HG03520 (cell line): ENCODE measurements at regions not wholly inside any gene's neighbourhood (a gene's known extent, or its start where the extent isn't known, plus 50 kb on each side); places are given as distances from the start of the nearest gene placed in this dataset.
"Not testable (repeated sequence)": the region's sequence is repeated elsewhere in the genome, so short reads cannot be mapped to it uniquely, and the experiment has no call there.

ENCODE experiments used
- ATAC-seq: cut with Tn5 transposase; IDR thresholded peaks from one replicate; pipeline ENCODE4 v1.9.1; 2021; ENCODE audit warnings: mild to moderate bottlenecking, moderate library complexity; ENCODE audit not compliant: unreplicated experiment

DNA sequence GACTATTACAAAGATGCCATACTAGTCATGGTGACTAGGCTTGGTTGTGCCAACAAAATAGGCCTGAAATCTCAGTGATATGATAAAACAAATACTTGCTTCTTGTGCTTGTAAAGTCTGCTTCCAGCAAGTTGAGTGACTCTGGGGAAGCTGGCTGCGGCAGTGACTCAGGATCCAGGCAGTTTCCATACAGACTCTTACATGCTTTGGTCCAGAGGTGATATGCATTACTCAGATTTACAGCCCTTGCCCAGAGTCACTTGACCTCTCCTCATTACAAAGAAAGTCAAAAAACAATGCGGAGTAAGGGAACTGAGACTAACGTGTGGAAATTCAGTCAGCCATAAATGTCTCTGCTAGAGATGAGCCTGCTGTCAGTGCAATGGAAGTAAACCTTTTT lies 387.5 kb downstream of the KCNA4 start:
- ATAC-seq = no peak

DNA sequence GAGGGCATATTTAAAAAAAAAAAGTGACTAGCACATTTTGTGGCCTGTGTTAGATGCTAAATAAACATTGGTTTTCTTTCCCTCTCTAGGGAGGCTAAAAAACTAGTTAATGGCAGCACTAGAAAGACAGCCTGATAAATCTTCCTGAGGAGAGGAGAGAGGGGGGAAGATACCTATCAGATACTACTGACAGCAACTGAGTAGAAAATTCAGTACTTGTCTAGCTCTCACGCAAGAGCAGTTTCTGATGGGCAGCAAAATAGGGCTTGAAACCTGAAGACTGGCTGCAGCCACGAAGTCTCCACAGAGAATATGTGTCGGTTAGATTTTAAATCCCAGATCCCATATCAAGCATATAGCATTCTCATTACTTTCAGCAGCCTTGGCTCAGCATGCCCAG lies 388.2 kb downstream of the KCNA4 start:
- no peak for ATAC-seq

DNA sequence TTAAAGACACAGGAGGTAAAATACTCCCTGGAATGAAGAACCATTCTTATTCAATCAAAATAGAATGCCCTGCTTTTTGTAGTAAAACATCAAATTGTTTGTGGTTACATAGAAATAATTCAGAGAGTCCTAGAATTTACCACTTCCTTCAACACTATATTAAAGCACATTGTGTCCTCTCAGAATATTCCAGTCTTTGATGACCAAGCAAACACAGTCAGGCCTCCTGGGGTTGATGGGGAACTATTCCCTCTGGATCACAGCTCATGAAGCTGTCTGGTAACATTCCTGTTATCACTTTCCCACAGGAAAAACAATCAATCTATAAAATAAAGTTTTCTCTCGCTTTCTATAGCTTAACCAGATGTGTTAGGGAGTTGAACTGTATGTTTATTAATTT lies 389.3 kb downstream of the KCNA4 start:
- ATAC-seq = no peak

DNA sequence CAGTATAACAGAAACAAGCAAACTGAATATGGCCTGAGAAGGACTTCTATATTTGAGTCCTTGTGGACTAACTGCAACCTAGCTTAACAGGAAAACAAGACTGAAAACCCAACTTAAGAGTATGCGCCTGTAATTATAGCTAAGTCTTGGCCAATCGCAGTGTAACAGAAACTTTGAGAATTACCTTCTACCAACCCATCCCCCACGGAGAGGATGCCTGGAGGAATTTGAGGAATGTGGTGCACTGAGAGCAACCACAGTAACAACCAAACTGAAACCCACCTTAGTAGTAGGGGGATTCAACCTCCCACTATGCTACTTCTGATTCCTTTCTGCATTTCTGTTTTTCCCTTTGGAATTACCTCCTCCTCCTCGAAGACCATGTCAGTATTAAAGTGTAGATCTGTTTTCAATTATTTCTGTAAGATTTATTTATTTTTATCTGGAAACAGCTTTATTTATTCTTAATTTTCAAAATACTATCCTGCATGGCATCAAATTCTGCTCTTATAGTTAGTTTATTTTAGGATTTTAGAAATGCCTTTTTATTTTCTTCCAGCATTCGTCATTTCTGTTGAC lies 393.6 kb downstream of the KCNA4 start:
- no peak for ATAC-seq

DNA sequence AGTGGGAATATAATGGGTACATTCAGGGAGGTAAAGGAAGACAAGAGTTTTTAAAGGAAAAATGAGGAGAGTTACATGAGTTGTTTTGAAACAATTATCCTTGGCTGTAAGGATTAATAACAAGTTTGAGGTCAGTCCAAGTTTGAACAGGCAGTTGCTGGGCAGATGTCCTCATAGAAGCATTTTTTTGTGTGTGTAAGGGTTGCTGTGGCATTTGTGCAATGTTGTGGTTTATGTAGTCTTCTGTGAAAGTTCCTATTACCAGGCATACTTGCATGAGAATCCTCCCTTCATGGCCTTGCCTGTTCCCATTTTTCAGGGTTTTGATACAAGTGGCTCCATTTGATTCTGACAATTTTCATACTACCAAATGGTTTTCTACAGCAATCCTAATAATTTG lies 400.2 kb downstream of the KCNA4 start:
- no peak for ATAC-seq

DNA sequence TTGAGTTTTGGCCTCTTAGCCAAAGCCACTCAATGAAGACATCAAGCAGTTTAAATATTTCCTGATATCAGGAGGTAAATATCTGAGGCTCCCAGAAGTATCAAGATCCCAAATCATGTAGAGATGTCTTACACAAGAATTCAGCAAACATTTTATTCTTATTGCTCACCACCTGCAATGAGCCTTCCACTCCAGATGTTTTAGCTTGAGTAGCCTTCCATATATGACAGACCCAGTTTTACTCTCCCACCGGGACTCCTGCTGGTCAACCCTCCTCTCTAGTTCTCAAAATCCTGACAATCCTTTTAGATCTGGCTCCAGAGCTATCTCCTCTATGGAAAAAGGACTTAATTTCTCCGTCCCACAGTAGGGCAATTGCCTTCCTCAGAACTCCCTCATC lies 404.4 kb downstream of the KCNA4 start:
- no peak for ATAC-seq

DNA sequence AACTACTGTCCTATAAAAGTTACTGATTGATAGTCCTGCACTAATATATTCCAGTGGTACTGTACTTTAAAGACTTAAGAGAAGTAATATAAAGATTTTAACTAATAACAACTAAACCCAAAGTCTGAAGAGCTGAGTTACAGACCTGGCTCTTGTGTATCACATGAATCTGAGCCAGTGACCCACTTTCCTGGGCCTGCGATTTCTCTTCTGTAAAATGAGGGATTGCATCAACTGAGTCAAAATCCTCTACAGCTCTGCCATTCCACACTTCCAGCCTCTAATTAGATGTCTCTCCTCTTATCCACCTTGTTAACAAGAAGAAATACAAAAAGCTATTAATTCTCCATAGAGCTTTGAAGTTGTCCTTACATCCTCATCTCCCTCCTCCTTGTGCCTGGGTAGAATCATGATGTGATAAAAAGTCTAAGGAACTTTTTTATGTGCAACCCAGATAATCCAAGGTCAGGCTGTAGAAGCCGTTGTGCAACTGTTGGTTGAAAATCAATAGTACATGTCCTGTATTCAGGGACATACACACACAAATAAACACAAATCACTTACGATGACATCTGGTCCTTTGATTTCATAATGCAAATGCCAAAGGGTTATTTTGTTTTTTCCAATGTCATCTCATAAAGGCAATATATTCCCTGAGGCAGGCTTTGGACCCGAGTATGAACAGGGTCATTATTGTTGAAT lies 410.3 kb downstream of the KCNA4 start:
- ATAC-seq = no peak

DNA sequence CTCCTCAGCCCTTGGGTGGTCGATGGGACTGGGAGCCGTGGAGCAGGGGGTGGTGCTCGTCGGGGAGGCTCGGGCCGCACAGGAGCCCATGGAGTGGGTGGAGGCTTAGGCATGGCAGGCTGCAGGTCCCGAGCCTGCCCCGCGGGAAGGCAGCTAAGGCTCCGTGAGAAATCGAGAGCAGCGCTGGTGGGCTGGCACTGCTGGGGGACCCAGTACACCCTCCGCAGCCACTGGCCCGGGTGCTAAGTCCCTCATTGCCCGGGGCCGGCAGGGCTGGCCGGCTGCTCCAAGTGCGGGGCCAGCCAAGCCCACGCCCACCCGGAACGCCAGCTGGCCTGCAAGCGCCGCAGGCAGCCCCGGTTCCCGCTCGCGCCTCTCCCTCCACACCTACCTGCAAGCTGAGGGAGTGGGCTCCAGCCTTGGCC lies 416.7 kb downstream of the KCNA4 start:
- not testable (repeated sequence) for ATAC-seq

DNA sequence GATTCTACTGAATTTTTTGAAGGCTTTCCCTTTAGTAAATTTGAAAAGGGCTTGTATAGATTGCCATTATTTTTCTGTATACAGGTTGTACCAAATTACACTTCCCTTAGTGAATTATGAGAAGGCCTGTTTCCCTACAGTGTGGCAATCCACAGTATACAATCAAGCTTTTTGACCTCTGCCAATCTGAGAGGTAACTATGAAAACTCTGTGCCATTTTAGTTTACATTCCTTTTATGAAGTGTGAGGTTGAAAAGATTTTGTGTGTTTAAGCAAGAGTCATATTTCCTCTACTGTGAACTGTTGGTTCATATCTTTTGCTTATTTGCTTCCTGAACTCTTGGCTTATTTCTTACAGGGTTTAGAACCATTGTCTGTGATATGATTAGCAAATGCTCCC lies 432.5 kb downstream of the KCNA4 start:
- no peak for ATAC-seq

DNA sequence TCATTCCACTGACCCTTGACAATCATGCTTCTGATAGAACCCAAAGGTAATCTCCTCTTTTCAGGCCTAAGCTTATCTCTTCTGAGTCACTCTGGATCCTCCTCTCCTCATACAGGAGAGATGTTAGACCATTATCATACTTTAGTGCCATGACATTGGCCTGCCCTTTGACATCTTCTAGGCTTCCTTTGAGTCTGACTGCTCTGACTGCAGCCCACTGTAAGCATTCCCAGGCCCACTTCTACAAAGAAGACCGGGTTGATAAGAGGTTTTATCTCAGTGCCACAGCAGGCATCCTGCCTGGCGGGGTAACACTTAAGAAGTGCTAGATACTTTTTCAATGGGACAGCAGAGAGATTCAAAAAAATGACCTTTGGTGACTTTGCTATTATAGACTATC lies 438.0 kb downstream of the KCNA4 start:
- no peak for ATAC-seq

DNA sequence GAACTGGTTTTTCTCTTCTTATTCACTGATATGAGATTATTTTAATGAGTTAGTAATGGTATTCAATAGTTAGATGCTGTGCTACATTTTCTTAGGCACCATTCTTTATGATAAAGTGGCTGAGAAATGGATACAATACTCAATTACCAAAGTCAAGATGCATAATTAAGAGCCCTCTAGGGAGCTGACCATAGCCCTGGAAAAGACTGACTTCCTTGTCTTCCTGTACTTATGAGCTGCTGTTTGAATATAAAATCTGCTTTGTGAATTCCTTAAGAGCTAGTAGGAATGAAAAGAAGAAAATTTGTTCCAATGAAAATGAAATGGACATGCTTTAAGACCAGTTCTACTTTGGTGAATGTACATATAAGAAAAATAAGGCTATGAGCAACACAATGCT lies 452.3 kb downstream of the KCNA4 start:
- ATAC-seq = no peak

DNA sequence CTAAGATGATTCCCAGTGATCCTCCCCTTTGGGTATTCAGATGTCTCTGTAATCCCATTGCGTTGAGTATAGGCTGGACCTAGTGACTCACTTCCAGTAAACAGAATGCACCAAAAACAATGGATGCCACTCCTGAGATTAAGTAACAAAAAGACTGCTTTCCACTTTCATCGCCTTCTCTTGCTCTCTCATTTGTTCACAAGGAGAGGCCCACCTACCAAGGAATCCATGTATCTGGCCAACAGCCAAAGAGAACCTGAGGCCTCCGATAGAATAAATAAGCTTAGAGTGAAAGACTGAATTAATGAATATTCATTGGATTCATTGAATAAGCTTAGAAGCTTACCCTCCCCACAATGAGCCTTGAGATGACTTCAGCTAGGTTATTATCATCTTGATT lies 454.6 kb downstream of the KCNA4 start:
- ATAC-seq = no peak

DNA sequence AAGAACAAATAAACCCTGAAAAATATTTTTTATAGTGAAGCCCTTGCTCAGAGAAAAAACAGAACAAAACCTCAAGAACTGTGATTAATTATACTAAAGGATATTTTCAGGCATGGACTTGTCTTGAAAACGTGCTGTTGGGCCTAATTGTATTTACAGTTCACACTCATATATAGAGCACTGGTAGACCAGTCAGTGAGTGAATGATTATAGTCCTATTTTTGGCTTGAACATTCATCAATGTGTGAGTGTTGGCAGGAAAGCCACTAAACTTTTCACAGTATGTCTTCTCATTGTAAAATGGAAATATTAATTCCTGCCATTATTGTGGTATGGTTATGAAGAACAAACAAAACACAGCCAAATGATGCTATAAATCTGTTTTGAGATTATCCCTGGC lies 462.8 kb downstream of the KCNA4 start:
- ATAC-seq = no peak

DNA sequence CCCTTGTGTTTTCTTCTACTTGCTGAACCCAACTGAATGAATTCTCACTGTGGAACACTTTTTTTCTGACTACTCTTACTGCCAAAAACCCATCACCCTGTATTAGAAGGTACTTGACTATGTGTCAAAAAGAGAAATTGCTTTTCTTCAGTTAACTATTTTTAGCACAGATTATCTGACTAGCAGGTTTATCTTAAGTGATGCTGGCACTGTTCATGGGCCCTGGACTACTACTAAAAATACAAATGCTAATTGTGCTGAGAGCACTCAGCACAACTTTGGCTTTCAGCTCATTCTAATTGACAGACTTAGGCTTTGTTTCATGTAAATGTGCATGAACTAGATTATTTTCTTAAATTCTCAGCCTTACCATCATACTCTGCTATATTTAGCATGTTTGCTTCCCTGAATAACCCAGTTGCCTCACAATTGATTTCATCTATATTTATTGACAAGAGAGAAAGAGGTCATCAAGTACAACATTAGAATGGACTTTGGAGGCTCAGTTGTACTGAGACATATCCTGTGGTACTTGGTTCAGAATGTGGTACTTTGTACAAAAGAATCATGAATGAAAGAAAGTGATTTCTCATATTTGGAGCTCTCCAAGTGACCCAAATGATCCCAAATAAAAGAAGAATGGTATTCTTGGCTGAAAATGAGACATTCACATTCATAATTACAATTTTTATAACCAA lies 478.3 kb downstream of the KCNA4 start:
- no peak for ATAC-seq

DNA sequence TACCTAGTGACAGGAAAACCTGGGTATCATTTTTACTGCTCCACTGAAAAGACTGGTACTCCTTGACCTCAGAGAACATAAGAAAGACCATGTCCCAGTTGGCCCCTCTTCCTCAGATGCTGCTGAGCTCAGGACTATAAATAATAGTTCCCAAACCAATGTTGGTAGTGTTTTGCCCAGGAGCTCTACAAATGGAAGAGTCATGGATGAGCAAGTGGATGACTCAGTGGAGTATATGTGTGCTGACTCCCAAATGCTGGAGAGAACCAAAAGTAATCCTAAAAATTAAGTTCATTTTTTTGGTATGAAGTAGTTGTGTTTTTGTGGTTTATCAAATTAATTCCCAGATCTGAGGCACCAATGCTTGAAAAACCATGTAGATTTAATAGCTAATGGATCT lies 482.0 kb downstream of the KCNA4 start:
- ATAC-seq = no peak

DNA sequence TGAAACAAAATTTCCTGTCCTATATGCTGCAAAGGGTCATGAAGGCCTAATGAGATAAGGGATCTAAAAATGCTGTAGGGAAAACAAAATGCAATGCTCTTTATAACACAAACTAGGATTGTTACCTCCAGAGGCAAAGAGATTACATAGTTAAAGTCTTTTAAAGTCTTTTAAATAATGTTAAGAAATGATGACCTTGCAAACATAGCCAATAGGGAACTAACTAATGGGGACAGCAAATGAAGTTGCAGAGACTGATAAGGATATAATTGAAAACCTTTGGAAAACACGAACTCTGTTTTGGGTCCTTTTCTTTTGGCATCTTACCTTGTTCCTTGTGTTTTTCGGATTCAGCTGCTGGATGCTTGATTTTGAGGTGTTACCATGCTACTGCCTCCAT lies 485.9 kb downstream of the KCNA4 start:
- ATAC-seq = no peak

DNA sequence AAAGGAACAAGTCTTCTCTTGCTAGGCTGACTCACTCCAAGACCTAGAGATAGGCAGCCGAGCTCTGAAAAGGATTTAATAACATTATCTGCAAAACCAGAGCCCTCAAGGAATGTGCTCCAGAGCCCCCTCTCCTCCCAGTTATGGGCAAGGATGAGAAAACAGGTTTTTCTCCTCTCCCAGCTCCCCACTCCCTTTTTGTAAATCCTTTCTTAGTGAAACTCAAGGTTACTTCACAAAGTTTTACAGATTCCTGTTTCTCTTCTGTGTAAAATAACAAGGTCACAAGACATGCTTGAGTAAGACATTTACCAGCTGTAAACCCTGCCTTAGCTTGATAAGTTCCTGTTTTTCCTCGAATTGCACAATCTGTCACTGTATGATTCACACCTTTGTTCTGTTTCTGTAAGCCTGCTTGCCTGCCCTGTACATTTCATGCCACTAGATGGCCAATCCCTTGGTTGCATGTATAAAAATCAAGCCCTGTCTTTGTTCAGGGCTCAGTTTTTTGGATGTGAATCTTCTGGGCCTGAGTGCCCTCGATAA lies 489.4 kb downstream of the KCNA4 start:
- ATAC-seq = peak; percentile 72

DNA sequence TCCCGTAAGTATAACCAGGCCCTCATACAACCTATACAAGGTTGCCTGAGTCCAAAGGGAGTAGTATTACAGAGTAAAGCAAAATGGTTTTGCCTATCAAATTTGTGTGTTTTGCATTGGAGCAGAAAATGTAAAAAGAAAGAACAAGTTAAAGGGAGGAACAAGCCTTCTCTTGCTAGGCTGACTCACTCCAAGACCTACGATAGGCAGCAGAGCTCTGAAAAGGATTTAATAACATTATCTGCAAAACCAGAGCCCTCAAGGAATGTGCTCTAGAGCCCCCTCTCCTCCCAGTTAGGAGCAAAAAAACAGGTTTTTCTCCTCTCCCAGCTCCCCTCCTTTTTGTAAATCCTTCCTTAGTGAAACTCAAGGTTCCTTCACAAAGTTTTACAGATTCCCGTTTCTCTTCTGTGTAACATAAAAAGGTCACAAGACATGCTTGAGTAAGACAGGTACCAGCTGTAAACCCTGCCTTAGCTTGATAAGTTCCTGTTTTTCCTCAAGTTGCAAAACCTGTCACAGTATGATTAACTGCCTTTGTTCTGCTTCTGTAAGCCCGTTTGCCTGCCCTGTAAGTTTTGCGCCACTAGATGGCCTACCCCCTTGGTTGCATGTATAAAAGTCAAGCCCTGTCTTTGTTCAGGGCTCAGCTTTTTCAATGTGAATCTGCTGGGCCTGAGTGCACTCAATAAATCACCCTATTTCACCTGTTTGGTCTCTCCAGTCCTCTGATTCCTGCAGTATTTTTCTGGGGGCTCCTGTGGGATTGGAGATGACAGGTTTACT lies 498.2 kb downstream of the KCNA4 start:
- ATAC-seq = peak; percentile 60

DNA sequence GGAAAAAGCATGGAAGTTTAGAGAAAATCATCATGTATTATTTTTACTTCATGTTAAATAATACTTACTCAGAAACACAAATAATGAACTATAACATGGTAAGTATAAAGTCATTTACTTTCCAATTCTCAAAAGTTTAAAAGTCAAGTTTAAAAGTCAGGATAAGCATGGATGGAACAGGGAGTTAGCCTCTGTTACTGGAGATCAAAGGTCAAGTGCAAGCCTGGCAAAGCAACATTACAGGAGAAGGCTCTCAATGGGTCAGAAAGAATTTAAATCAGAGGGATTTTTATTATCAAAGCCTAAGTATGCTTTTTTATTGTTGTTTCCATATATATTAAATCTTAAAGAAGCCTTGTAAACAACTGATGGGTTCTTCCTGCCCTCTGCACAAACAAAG lies 505.4 kb downstream of the KCNA4 start:
- no peak for ATAC-seq

DNA sequence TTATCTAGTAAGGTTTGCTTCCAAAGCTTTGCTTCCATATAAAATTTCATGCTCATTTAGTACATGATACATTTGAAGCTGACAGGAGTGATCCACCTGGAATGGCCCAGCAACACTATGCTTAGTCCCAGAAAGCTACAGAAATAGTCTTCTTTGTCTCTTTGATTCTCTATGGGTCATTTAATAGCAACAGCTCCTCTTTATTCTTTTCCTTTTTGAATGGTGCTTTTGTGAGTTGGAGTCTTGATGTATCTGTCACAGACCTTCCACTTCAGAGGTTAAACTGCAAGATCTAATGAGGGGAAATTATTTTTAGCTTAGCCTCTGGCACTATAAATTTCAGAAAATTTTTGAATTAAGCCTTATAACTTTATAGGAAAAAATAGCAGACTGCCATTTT lies 509.5 kb downstream of the KCNA4 start:
- no peak for ATAC-seq

DNA sequence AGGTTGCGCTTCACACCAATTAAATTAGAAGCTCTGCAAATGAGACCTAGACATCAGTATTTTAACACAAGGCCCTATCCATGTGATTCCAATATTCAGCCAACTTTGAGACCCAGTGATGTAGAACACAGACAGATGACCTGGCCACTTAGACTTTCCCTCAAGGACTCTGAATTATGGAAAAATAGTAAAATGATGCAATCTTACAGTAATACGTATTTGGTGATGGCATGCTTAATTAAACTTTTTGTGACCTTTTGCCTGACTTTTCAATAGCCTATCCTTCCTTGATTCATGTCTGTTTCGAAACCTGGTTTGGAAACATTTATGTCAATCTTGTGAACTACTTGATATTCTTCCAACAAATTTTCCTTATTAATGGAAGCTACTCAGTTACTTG lies 521.2 kb downstream of the KCNA4 start:
- ATAC-seq = no peak
